Right lobe of liver (tissue), 6 donors: ENCODE measurements at regions not wholly inside any gene's neighbourhood (a gene's known extent, or its start where the extent isn't known, plus 50 kb on each side); places are given as distances from the start of the nearest gene placed in this dataset.

Source experiments
- ATAC-seq, 4 donors: fragments of 200-7000 bp; cut with Tn5 transposase; one replicate each; pipeline ENCODE4 v1.9.1; 2020; ENCODE audit warnings: mild to moderate bottlenecking in 4 of 4, moderate library complexity in 4 of 4
- DNase-seq, 3 donors: peaks; one replicate each; pipeline ENCODE4 v3.0.0-alpha.2; 2020
- H3K27ac ChIP-seq, 3 donors: fragments of 200-600 bp; one replicate each; pipeline ENCODE4 v1.8.0; 2022
- H3K27me3 ChIP-seq, 2 donors: fragments of 200-600 bp; one replicate each; pipeline ENCODE4 v1.8.0; 2022
- H3K36me3 ChIP-seq, 4 donors: fragments of 200-600 bp; sonication (generic) in 1 of 4; one replicate each; pipeline versions ENCODE4 v1.5.1 to v1.8.0; 2017 to 2022; ENCODE audit warnings: control low read depth in 1 of 4
- H3K4me1 ChIP-seq, 4 donors: fragments of 200-600 bp; sonication (generic) in 1 of 4; one replicate each; pipeline versions ENCODE4 v1.5.1 to v1.8.0; 2017 to 2022; ENCODE audit warnings: control low read depth in 1 of 4
- H3K4me3 ChIP-seq, 3 donors: fragments of 200-600 bp; one replicate each; pipeline ENCODE4 v1.8.0; 2022
- H3K9me3 ChIP-seq, 4 donors: fragments of 200-600 bp; sonication (generic) in 1 of 4; one replicate each; pipeline versions ENCODE4 v1.5.1 to v1.8.0; 2017 to 2022; ENCODE audit warnings: control low read depth in 1 of 4
- POLR2A ChIP-seq: fragments of 450-650 bp; IDR thresholded peaks from one replicate; pipeline ENCODE4 v1.6.1; 2017; ENCODE audit warnings: antibody characterized with exemption, mild to moderate bottlenecking
- WGBS: methylation state at CpG from one replicate; pipeline ENCODE4 v1.1.6; 2018; ENCODE audit warnings: low coverage, low lambda C conversion rate; ENCODE audit not compliant: insufficient coverage; ENCODE audit errors: missing lambda C conversion rate; 5-methylcytosine and 5-hydroxymethylcytosine counted together
- intact Hi-C, 2 donors: fragments of 100-400 bp; cut with DNase I; formaldehyde crosslinking; loops; one replicate each; pipeline versions ENCODE4 v1.11.2 to v1.14.1; 2022
- TF ChIP-seq, protein P1 (sequence below), 4 donors: fragments of 200-600 bp in 3 of 4; fragments of 450-650 bp in 1 of 4; IDR thresholded peaks; one replicate each; pipeline versions ENCODE4 v1.5.1 to v1.8.0; 2016 to 2022; ENCODE audit warnings: antibody characterized with exemption in 4 of 4, mild to moderate bottlenecking in 2 of 4
- donor health status: DM: no; HTN: yes; CAD: no.
- donor health status: DM: no; HTN: no; CAD: no.
- donor health status: DM: no; HTN: no; CAD: no.
- donor health status: DM: no; HTN: yes; CAD: no.
- donor health status: DM: no; HTN: yes; CAD: no.

DNA sequence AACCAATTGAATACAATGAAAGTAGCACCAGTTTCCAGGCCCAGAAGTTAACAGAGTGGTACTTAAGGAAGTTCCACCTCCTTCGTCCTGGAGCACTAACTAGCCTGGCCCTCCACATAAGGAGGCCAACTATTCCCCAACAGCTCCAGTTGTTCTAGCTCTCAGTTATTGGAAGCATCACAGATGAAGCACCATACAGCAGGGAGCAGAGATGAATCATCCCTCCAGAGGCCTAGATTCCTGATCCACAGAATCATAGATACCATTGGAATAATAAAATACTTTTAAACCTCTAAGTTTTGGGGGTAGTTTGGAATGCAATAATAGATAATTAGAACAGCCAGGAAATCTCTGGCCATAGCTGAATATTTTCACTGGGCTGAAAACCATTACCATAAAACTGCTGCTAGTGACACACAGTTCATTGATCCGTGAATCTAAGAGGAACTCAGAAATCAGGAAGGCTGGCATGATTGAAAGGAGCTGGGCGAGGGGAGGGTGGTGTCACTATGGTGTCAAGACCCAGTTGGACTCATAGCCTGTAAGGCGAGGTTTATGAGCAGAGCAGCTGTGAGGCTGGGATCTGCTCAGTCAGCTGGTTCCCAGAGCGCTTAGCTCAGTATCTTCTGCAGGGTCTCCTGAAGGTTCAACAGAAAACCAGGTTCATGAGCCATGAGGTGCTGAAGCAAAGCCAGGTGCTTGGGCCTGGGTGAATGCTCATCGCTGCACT lies 371.4 kb upstream of the TMTC1 start:
- no peak overlapping the region for H3K4me3 ChIP-seq
- H3K4me1 ChIP-seq = no peaks in the 10 kb centered on the region

DNA sequence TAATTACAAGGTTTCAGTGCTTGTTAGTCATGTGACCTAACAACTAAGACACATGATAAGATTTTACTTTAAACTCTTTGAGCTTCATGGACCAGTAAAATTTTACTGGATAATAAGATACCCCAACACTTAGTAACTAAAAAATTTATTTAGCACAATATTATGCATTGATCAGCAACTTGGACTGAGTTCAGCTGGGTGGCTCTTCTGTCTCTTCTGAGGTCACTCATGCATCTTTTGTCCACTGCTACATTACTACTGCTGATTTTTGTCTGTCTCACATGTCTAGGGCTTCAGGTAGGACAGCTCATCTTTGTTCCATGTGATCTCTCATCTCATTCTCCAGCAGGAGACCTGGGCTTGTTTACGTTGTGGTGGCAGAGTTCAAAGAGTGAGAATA lies 370.2 kb upstream of the TMTC1 start:
- no peaks in the 10 kb centered on the region for H3K4me1 ChIP-seq
- no peaks in the 10 kb centered on the region for H3K36me3 ChIP-seq
- DNase-seq = no peak
- ATAC-seq = no peak
- intact Hi-C loops = no loop called here
- H3K27ac ChIP-seq = no peak overlapping the region
- H3K27me3 ChIP-seq = no peaks in the 10 kb centered on the region
- TF ChIP-seq POLR2A = no peak
- TF ChIP-seq, protein P1, sequence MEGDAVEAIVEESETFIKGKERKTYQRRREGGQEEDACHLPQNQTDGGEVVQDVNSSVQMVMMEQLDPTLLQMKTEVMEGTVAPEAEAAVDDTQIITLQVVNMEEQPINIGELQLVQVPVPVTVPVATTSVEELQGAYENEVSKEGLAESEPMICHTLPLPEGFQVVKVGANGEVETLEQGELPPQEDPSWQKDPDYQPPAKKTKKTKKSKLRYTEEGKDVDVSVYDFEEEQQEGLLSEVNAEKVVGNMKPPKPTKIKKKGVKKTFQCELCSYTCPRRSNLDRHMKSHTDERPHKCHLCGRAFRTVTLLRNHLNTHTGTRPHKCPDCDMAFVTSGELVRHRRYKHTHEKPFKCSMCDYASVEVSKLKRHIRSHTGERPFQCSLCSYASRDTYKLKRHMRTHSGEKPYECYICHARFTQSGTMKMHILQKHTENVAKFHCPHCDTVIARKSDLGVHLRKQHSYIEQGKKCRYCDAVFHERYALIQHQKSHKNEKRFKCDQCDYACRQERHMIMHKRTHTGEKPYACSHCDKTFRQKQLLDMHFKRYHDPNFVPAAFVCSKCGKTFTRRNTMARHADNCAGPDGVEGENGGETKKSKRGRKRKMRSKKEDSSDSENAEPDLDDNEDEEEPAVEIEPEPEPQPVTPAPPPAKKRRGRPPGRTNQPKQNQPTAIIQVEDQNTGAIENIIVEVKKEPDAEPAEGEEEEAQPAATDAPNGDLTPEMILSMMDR (IDR thresholded peaks at IDR 0.05) = no peak
- no peaks in the 10 kb centered on the region for H3K9me3 ChIP-seq
- 81% methylated on average over 1 of the region's 1 CpG for WGBS
- no peak overlapping the region for H3K4me3 ChIP-seq

More for the DNA sequence above, 371.4 kb upstream of the TMTC1 start:
- no peaks in the 10 kb centered on the region for H3K36me3 ChIP-seq
- no peak for TF ChIP-seq POLR2A
- TF ChIP-seq, protein P1 (IDR thresholded peaks at IDR 0.05) = no peak
- intact Hi-C loops = no loop called here
- no peak overlapping the region for H3K27ac ChIP-seq
- DNase-seq = no peak
- H3K9me3 ChIP-seq = no peaks in the 10 kb centered on the region
- WGBS = 78% methylated on average over 4 of the region's 6 CpGs
- no peaks in the 10 kb centered on the region for H3K27me3 ChIP-seq
- ATAC-seq = peak in 1 of 4 donors; percentile 24

DNA sequence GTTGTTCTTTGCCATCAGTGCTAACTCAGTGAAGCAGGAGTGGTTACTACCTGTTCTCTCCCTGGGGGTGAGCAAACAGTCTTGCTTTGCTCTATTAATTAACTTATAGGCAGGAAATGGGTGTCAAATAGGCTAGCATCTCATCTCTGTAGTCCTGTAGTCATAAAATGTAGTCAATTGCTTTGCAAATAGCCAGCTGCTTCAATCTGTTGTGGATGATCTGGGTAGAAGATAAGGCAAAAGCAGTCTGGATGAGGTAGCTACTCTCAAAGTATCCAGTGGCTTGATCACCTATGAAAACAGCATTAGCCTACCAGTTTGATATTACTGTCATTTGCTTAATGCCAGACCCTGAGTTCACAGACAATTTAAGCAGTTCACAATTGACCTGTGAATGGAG lies 369.0 kb upstream of the TMTC1 start:
- intact Hi-C loops = no loop called here
- H3K4me1 ChIP-seq = no peaks in the 10 kb centered on the region
- TF ChIP-seq POLR2A = no peak
- TF ChIP-seq, protein P1 (IDR thresholded peaks at IDR 0.05) = no peak
- DNase-seq = no peak
- H3K36me3 ChIP-seq = no peaks in the 10 kb centered on the region
- H3K27me3 ChIP-seq = no peaks in the 10 kb centered on the region
- no peak overlapping the region for H3K4me3 ChIP-seq
- no peak overlapping the region for H3K27ac ChIP-seq
- no peak for ATAC-seq
- no peaks in the 10 kb centered on the region for H3K9me3 ChIP-seq

DNA sequence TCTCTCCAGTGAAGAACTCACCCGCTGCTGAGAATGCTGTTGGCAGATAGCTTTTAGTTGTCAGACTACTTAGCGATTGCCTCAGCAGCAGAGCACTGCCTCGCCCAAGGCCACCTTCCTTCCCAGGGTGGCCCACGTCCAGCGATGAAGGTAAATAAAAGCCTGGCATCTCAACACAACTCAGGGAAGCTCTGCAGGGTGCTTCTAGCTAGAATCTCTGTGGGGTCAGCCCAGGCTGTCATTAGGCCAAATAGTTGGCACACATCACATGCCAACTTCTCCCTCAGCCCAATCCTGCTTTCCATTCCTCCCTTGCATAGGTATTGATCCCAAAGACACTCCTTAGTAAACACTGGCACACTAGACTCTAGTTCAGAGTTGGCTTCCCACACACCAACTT lies 368.1 kb upstream of the TMTC1 start:
- peak in 1 of 4 donors; percentile 24 for ATAC-seq
- DNase-seq = no peak
- Histone ChIP-seq H3K36me3 (no peaks in the 10 kb centered on the region), H3K9me3 (no peaks in the 10 kb centered on the region), H3K27ac (no peak overlapping the region), H3K4me3 (no peak overlapping the region), H3K27me3 (no peaks in the 10 kb centered on the region), H3K4me1 (no peaks in the 10 kb centered on the region)
- no peak for TF ChIP-seq POLR2A
- TF ChIP-seq, protein P1 (IDR thresholded peaks at IDR 0.05) = no peak
- intact Hi-C loops = no loop called here
- WGBS = 27% methylated on average over 3 of the region's 5 CpGs

DNA sequence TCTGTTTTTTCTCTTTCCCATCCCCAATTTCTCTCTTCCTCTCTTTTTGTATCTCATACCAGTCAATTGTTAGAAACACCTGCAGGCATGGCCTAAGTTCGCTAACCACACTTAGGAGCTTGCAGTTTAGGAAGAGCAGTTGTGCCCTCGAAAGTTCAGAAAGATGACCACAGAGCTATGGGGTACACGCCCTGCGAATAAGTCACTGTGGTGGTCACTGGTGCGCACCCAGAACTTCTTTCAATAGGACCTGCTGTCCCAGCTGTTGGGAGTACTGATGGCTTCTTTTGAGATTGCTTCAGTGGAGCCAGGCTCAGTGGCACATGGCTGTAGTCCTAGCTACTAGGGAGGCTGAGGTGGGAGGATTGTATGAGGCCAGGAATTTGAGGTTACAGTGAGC lies 362.8 kb upstream of the TMTC1 start:
- no peak overlapping the region for H3K27ac ChIP-seq
- ATAC-seq = no peak

More for the DNA sequence above, 362.8 kb upstream of the TMTC1 start:
- Histone ChIP-seq H3K36me3 (no peaks in the 10 kb centered on the region), H3K4me3 (no peak overlapping the region), H3K27me3 (no peaks in the 10 kb centered on the region), H3K4me1 (no peaks in the 10 kb centered on the region), H3K9me3 (no peaks in the 10 kb centered on the region)
- WGBS = 59% methylated on average over 5 of the region's 5 CpGs
- DNase-seq = no peak
- TF ChIP-seq POLR2A = no peak
- TF ChIP-seq, protein P1 (IDR thresholded peaks at IDR 0.05) = no peak
- intact Hi-C loops = no loop called here
